GM12865 (cell line): ENCODE measurements at regions not wholly inside any gene's neighbourhood (a gene's known extent, or its start where the extent isn't known, plus 50 kb on each side); places are given as distances from the start of the nearest gene placed in this dataset.
A peak's percentile ranks its signal among the peaks of the same experiment; 100 is the strongest.

ENCODE experiments used
- DNase-seq: peaks from one replicate; pipeline ENCODE4 v3.0.0; 2010; ENCODE audit warnings: low read depth
- H3K4me3 ChIP-seq: 2 replicates; pipeline ENCODE4 v1.5.1; 2011; ENCODE audit warnings: mild to moderate bottlenecking, low read depth, low read length, control low read depth
- CTCF ChIP-seq: IDR thresholded peaks from 2 replicates; pipeline ENCODE4 v1.5.1; 2011; ENCODE audit warnings: low read length, control low read depth, low read depth, inconsistent platforms; ENCODE audit not compliant: insufficient read depth; ENCODE audit errors: missing control alignments

- no peak overlapping the region for H3K4me3 ChIP-seq
- no peak for TF ChIP-seq CTCF
- no peak for DNase-seq
These were observed 275.7 kb downstream of the HLX start for GRCh38 chr1:221154932-221155331.

- no peak overlapping the region for H3K4me3 ChIP-seq
- DNase-seq, result peak; percentile 52
- no peak for TF ChIP-seq CTCF
These were observed 278.0 kb downstream of the HLX start for GRCh38 chr1:221157026-221157761.

- DNase-seq, result no peak
- no peak for TF ChIP-seq CTCF
- H3K4me3 ChIP-seq, result no peak overlapping the region
These were observed 280.4 kb downstream of the HLX start for GRCh38 chr1:221159608-221160007.

GRCh38 chr1:221161571-221162041 is 282.4 kb downstream of the HLX start:
- DNase-seq, result no peak
- H3K4me3 ChIP-seq, result no peak overlapping the region
- TF ChIP-seq CTCF, result no peak

GRCh38 chr1:221162352-221162751 is 283.1 kb downstream of the HLX start:
- H3K4me3 ChIP-seq, result no peak overlapping the region
- no peak for TF ChIP-seq CTCF
- no peak for DNase-seq

- H3K4me3 ChIP-seq, result no peak overlapping the region
- DNase-seq, result no peak
- TF ChIP-seq CTCF, result no peak
These were observed 283.7 kb downstream of the HLX start for GRCh38 chr1:221162939-221163338.

- no peak for TF ChIP-seq CTCF
- no peak for DNase-seq
- no peak overlapping the region for H3K4me3 ChIP-seq
These were observed 284.8 kb downstream of the HLX start for GRCh38 chr1:221164029-221164428.
